Lower lobe of right lung (tissue), 2 donors: ENCODE measurements at regions not wholly inside any gene's neighbourhood (a gene's known extent, or its start where the extent isn't known, plus 50 kb on each side); places are given as distances from the start of the nearest gene placed in this dataset.

Experiments
- ATAC-seq, 2 donors: fragments of 200-7000 bp; cut with Tn5 transposase; one replicate each; pipeline ENCODE4 v1.9.1; 2020 to 2022; ENCODE audit warnings: mild to moderate bottlenecking in 2 of 2, moderate library complexity in 2 of 2
- DNase-seq: peaks from one replicate; pipeline ENCODE4 v3.0.0-alpha.2; 2020
- H3K27ac ChIP-seq: fragments of 200-600 bp; one replicate; pipeline ENCODE4 v1.8.0; 2022
- H3K27me3 ChIP-seq: fragments of 200-600 bp; one replicate; pipeline ENCODE4 v1.8.0; 2022; ENCODE audit warnings: low read depth
- H3K36me3 ChIP-seq: fragments of 200-600 bp; one replicate; pipeline ENCODE4 v1.8.0; 2022; ENCODE audit warnings: mild to moderate bottlenecking
- H3K4me1 ChIP-seq: fragments of 200-600 bp; one replicate; pipeline ENCODE4 v1.8.0; 2022
- H3K4me3 ChIP-seq: fragments of 200-600 bp; one replicate; pipeline ENCODE4 v1.8.0; 2022; ENCODE audit warnings: mild to moderate bottlenecking
- H3K9me3 ChIP-seq: fragments of 200-600 bp; one replicate; pipeline ENCODE4 v1.8.0; 2022
- intact Hi-C: fragments of 100-400 bp; cut with DNase I; formaldehyde crosslinking; loops from one replicate; pipeline ENCODE4 v1.11.0; 2022
- TF ChIP-seq, protein P1 (sequence below): fragments of 200-600 bp; IDR thresholded peaks from one replicate; pipeline ENCODE4 v1.8.0; 2022; ENCODE audit warnings: antibody characterized with exemption, mild to moderate bottlenecking
- donor health status: DM: no; HTN: yes; CAD: no; lungs with severe emphysema.

DNA sequence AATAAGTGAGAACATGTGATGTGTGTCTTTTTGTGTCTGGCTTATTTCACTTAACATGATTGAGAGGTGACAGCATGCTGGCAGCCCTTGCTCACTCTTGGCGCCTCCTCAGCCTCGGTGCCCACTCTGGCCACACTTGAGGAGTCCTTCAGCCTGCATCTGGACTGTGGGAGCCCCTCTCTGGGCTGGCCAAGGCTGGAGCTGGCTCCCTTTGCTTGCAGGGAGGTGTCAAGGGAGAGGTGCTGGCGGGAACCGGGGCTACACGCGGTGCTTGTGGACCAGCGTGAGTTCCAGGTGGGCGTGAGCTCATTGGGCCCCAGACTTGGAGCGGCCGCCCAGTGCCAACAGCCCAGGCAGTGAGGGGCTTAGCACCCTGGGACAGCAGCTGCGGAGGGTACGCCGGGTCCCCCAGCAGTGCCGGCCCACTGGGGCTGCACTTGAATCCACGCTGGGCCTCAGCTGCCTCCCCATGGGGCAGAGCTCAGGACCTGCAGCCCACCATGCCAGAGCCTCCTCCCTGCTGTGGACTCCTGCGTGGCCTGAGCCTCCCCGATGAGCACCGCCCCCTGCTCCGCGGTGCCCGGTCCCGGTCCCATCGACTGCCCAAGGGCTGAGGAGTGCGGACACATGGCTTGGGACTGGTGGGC is 658.6 kb downstream of the GRXCR1 start:
- Histone ChIP-seq H3K4me3 (no peak overlapping the region), H3K27ac (no peak overlapping the region), H3K27me3 (no peaks in the 10 kb centered on the region), H3K36me3 (no peaks in the 10 kb centered on the region), H3K9me3 (no peaks in the 10 kb centered on the region), H3K4me1 (no peaks in the 10 kb centered on the region)
- TF ChIP-seq, protein P1, sequence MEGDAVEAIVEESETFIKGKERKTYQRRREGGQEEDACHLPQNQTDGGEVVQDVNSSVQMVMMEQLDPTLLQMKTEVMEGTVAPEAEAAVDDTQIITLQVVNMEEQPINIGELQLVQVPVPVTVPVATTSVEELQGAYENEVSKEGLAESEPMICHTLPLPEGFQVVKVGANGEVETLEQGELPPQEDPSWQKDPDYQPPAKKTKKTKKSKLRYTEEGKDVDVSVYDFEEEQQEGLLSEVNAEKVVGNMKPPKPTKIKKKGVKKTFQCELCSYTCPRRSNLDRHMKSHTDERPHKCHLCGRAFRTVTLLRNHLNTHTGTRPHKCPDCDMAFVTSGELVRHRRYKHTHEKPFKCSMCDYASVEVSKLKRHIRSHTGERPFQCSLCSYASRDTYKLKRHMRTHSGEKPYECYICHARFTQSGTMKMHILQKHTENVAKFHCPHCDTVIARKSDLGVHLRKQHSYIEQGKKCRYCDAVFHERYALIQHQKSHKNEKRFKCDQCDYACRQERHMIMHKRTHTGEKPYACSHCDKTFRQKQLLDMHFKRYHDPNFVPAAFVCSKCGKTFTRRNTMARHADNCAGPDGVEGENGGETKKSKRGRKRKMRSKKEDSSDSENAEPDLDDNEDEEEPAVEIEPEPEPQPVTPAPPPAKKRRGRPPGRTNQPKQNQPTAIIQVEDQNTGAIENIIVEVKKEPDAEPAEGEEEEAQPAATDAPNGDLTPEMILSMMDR = no peak
- no peak for ATAC-seq
- DNase-seq = no peak
- intact Hi-C loops = no loop called here

- Histone ChIP-seq H3K4me3 (no peak overlapping the region), H3K36me3 (no peaks in the 10 kb centered on the region), H3K27ac (no peak overlapping the region), H3K9me3 (no peaks in the 10 kb centered on the region), H3K27me3 (no peaks in the 10 kb centered on the region), H3K4me1 (no peaks in the 10 kb centered on the region)
- ATAC-seq (no peak), DNase-seq (no peak)
- intact Hi-C loops = no loop called here
- TF ChIP-seq, protein P1 = no peak
Measured at GRCh38 chr4:43556262-43556661, 663.7 kb downstream of the GRXCR1 start.

GRCh38 chr4:43560047-43560446 is 667.5 kb downstream of the GRXCR1 start:
- Histone ChIP-seq H3K4me1 (no peaks in the 10 kb centered on the region), H3K36me3 (no peaks in the 10 kb centered on the region), H3K27ac (no peak overlapping the region), H3K4me3 (no peak overlapping the region), H3K27me3 (no peaks in the 10 kb centered on the region), H3K9me3 (no peaks in the 10 kb centered on the region)
- intact Hi-C loops = no loop called here
- TF ChIP-seq, protein P1 = no peak
- DNase-seq = no peak
- no peak for ATAC-seq

DNA sequence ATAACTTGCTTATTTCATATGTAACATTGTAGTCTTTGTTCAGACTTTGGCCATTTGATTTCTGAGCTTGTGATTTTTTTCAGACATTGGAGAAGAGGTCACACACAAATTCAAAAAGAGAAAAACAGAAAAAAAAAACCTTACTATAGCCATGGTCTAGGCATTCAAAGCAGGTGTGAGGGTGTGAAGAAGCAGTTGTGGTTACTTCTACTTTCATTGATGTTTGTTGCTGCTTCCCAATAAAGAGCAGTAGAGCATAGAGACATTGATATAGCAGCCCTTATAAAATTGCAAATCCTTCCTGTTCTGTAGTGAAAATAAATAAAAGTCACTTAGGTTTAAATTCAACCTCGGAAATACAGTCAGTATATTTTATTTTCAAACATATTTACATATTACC is 671.6 kb downstream of the GRXCR1 start:
- intact Hi-C loops = no loop called here
- no peak for ATAC-seq
- TF ChIP-seq, protein P1 = no peak
- no peaks in the 10 kb centered on the region for H3K36me3 ChIP-seq
- H3K27me3 ChIP-seq = no peaks in the 10 kb centered on the region
- H3K4me3 ChIP-seq = no peak overlapping the region
- DNase-seq = no peak
- H3K9me3 ChIP-seq = no peaks in the 10 kb centered on the region
- H3K4me1 ChIP-seq = no peaks in the 10 kb centered on the region
- H3K27ac ChIP-seq = no peak overlapping the region

- ATAC-seq (no peak), DNase-seq (no peak)
- H3K4me3 ChIP-seq = no peak overlapping the region
- intact Hi-C loops = no loop called here
- H3K4me1 ChIP-seq = no peaks in the 10 kb centered on the region
- TF ChIP-seq, protein P1 = no peak
- no peaks in the 10 kb centered on the region for H3K9me3 ChIP-seq
- H3K27ac ChIP-seq = no peak overlapping the region
- no peaks in the 10 kb centered on the region for H3K36me3 ChIP-seq
- H3K27me3 ChIP-seq = no peaks in the 10 kb centered on the region
Measured at GRCh38 chr4:43564591-43564990, 672.1 kb downstream of the GRXCR1 start.
